ENCODE measurements at regions not wholly inside any gene's neighbourhood (a gene's known extent, or its start where the extent isn't known, plus 50 kb on each side); places are given as distances from the start of the nearest gene placed in this dataset.

GRCh38 chr21:27403011-27403410 lies 436.1 kb upstream of the ADAMTS5 start:
- H3K27ac ChIP-seq = no peak overlapping the region
- TF ChIP-seq ZFX (IDR thresholded peaks at IDR 0.05) = no peak
- TF ChIP-seq CTCF (conservative IDR thresholded peaks at IDR 0.05) = no peak

GRCh38 chr21:27400045-27400444 lies 433.2 kb upstream of the ADAMTS5 start:
- H3K27ac ChIP-seq = no peak overlapping the region
- no peak for TF ChIP-seq CTCF (conservative IDR thresholded peaks at IDR 0.05)
- TF ChIP-seq ZFX (IDR thresholded peaks at IDR 0.05) = no peak

DNA sequence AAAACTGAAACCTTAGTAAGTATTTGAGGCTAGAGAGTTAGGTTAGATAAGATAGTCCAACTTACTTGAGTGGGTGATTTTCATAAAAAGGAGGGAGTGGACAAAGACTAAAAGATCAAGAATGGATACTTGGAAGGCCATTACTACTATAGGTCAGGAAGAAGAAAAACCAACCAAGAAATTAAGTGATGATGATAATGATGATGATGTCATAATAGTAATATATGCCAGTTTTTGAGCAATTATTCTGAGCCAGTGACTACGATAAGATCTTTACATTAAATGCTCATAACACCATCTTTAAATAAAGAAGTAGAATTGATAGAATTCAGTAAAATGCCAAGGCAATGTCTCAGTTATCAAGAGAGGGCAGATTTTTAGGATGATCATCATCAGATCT lies 430.7 kb upstream of the ADAMTS5 start:
- H3K27ac ChIP-seq = no peak overlapping the region
- TF ChIP-seq ZFX (IDR thresholded peaks at IDR 0.05) = no peak
- no peak for TF ChIP-seq CTCF (conservative IDR thresholded peaks at IDR 0.05)

DNA sequence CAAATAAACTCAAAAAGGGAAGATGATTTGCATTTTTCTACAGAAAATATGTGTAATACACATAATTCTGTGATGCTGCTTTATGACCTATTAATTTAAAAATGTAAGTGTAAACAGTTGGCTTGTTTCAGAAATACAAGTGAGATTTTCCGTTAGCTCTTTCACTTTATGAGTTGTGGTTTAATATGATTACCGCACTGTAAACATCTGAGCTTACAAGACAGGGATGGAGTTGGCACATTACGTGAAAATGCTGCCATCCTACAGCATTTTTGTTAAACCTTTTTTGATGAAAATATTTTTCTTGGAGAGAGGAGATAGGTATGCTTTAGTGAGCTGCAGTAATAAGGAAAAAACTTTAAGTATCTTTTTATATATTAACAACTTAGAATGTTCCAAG lies 426.8 kb upstream of the ADAMTS5 start:
- TF ChIP-seq CTCF (conservative IDR thresholded peaks at IDR 0.05) = no peak
- TF ChIP-seq ZFX (IDR thresholded peaks at IDR 0.05) = no peak
- H3K27ac ChIP-seq = no peak overlapping the region

- H3K27ac ChIP-seq = no peak overlapping the region
- TF ChIP-seq ZFX (IDR thresholded peaks at IDR 0.05) (no peak), CTCF (conservative IDR thresholded peaks at IDR 0.05) (no peak)
Observed at GRCh38 chr21:27391990-27392389, 425.1 kb upstream of the ADAMTS5 start.

DNA sequence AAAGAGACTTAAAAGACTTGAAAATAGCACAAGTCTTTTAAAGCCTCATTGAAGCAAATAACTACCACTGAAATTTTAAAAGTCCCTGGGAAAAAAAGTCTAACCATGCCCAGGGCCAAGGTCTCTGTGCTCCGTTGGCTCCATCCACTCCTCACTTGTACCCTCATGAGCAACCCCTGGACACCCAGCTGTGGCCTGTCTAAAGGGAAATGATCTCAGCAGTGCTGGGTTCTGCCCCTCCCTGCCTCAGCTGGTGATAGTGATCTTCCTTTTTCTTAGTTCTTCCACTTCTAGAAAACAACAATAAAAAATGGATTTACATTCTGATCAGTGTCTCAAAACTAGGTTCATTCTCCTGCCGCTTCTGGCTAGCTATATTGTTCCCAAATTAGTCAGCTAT lies 423.5 kb upstream of the ADAMTS5 start:
- H3K27ac ChIP-seq = no peak overlapping the region
- no peak for TF ChIP-seq ZFX (IDR thresholded peaks at IDR 0.05)
- no peak for TF ChIP-seq CTCF (conservative IDR thresholded peaks at IDR 0.05)

DNA sequence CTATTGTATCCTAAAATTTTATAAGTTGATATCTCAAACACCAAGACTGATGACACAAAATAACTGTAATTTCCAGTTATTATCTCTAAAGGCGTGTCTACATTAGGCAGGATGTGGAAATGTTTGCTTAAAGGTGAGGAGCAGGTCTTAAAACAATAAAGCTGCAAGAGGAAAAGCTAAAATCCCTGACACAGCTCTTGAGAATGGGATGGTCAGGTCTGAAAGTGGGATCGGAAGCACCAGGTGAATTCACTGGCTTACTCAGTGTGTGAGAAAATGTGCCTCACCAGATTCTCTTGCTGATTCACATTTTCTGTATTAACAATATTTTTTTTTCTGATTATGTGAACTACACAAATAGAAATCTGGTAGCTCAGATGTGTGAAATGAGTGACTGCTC lies 421.9 kb upstream of the ADAMTS5 start:
- TF ChIP-seq ZFX (IDR thresholded peaks at IDR 0.05) (no peak), CTCF (conservative IDR thresholded peaks at IDR 0.05) (no peak)
- no peak overlapping the region for H3K27ac ChIP-seq
